Fibroblast of skin of left biceps (primary cell): ENCODE measurements at regions not wholly inside any gene's neighbourhood (a gene's known extent, or its start where the extent isn't known, plus 50 kb on each side); places are given as distances from the start of the nearest gene placed in this dataset.

ENCODE experiments used
- DNase-seq, 2 experiments: peaks; one replicate each; pipeline ENCODE4 v3.0.0-alpha.2; 2013; ENCODE audit warnings: low read depth in 2 of 2

GRCh38 chr10:78815702-78816334 lies 252.9 kb upstream of the ZMIZ1 start:
- no peak for DNase-seq

- no peak for DNase-seq
These were observed 251.4 kb upstream of the ZMIZ1 start for GRCh38 chr10:78817361-78817760.

- no peak for DNase-seq
These were observed 251.0 kb upstream of the ZMIZ1 start for GRCh38 chr10:78817804-78818203.

- DNase-seq, result no peak
These were observed 249.3 kb upstream of the ZMIZ1 start for GRCh38 chr10:78819361-78820006.

GRCh38 chr10:78820007-78820362 lies 248.8 kb upstream of the ZMIZ1 start:
- no peak for DNase-seq

GRCh38 chr10:78821052-78821451 lies 247.7 kb upstream of the ZMIZ1 start:
- no peak for DNase-seq

GRCh38 chr10:78828647-78829539 lies 239.9 kb upstream of the ZMIZ1 start:
- no peak for DNase-seq

GRCh38 chr10:78829565-78829964 lies 239.2 kb upstream of the ZMIZ1 start:
- DNase-seq, result peak in 1 of 2 experiments; percentile 18

GRCh38 chr10:78830062-78830975 lies 238.4 kb upstream of the ZMIZ1 start:
- no peak for DNase-seq

- no peak for DNase-seq
These were observed 237.8 kb upstream of the ZMIZ1 start for GRCh38 chr10:78830976-78831375.

- DNase-seq, result no peak
These were observed 237.3 kb upstream of the ZMIZ1 start for GRCh38 chr10:78831461-78831860.

- no peak for DNase-seq
These were observed 236.5 kb upstream of the ZMIZ1 start for GRCh38 chr10:78832281-78832680.

- DNase-seq, result no peak
These were observed 230.6 kb upstream of the ZMIZ1 start for GRCh38 chr10:78838141-78838657.

GRCh38 chr10:78843495-78843894 lies 225.3 kb upstream of the ZMIZ1 start:
- no peak for DNase-seq

- DNase-seq, result no peak
These were observed 223.7 kb upstream of the ZMIZ1 start for GRCh38 chr10:78844960-78845607.

- no peak for DNase-seq
These were observed 222.7 kb upstream of the ZMIZ1 start for GRCh38 chr10:78846071-78846470.

- no peak for DNase-seq
These were observed 222.0 kb upstream of the ZMIZ1 start for GRCh38 chr10:78846760-78847159.

- DNase-seq, result no peak
These were observed 221.3 kb upstream of the ZMIZ1 start for GRCh38 chr10:78847485-78847884.

- DNase-seq, result no peak
These were observed 219.7 kb upstream of the ZMIZ1 start for GRCh38 chr10:78849115-78849514.

- no peak for DNase-seq
These were observed 219.0 kb upstream of the ZMIZ1 start for GRCh38 chr10:78849731-78850130.
